Activated effector memory CD4-positive, alpha-beta T cell treated with anti-CD3 and anti-CD28 coated beads, Interleukin-2, amount 50 U/mL, for 16 hours (primary cell): ENCODE measurements at regions not wholly inside any gene's neighbourhood (a gene's known extent, or its start where the extent isn't known, plus 50 kb on each side); places are given as distances from the start of the nearest gene placed in this dataset.
"Not testable (repeated sequence)": the region's sequence is repeated elsewhere in the genome, so short reads cannot be mapped to it uniquely, and the experiment has no call there.

Experiments used
- DNase-seq: peaks from one replicate; pipeline ENCODE4 v3.0.0-alpha.2; 2020

GRCh38 chr5:83001796-83002381, 75.3 kb downstream of the TMEM167A start:
- no peak for DNase-seq

GRCh38 chr5:83000922-83001321, 76.3 kb downstream of the TMEM167A start:
- DNase-seq, result no peak

- DNase-seq, result no peak
These were observed 76.8 kb downstream of the TMEM167A start for GRCh38 chr5:83000428-83000827.

- no peak for DNase-seq
These were observed 83.8 kb downstream of the TMEM167A start for GRCh38 chr5:82993416-82993815.

- DNase-seq, result no peak
These were observed 84.5 kb downstream of the TMEM167A start for GRCh38 chr5:82992646-82993045.

GRCh38 chr5:82991678-82992323, 85.4 kb downstream of the TMEM167A start:
- no peak for DNase-seq

- DNase-seq, result no peak
These were observed 86.1 kb downstream of the TMEM167A start for GRCh38 chr5:82991059-82991458.

- DNase-seq, result no peak
These were observed 90.0 kb downstream of the TMEM167A start for GRCh38 chr5:82987188-82987587.

GRCh38 chr5:82986404-82986803, 90.8 kb downstream of the TMEM167A start:
- no peak for DNase-seq

- DNase-seq, result no peak
These were observed 91.4 kb downstream of the TMEM167A start for GRCh38 chr5:82985763-82986162.

- no peak for DNase-seq
These were observed 92.1 kb downstream of the TMEM167A start for GRCh38 chr5:82984786-82985735.

- no peak for DNase-seq
These were observed 94.3 kb downstream of the TMEM167A start for GRCh38 chr5:82982846-82983245.

GRCh38 chr5:82976887-82977286, 100.3 kb downstream of the TMEM167A start:
- not testable (repeated sequence) for DNase-seq

- DNase-seq, result no peak
These were observed 101.4 kb downstream of the TMEM167A start for GRCh38 chr5:82975812-82976211.

- no peak for DNase-seq
These were observed 101.8 kb downstream of the TMEM167A start for GRCh38 chr5:82975396-82975795.

- DNase-seq, result not testable (repeated sequence)
These were observed 102.8 kb downstream of the TMEM167A start for GRCh38 chr5:82974346-82974745.

- DNase-seq, result no peak
These were observed 105.3 kb downstream of the TMEM167A start for GRCh38 chr5:82971901-82972300.

GRCh38 chr5:82971034-82971806, 106.0 kb downstream of the TMEM167A start:
- not testable (repeated sequence) for DNase-seq

GRCh38 chr5:82969221-82969976, 107.8 kb downstream of the TMEM167A start:
- DNase-seq, result peak; percentile 64

GRCh38 chr5:82967072-82967471, 110.1 kb downstream of the TMEM167A start:
- DNase-seq, result no peak

GRCh38 chr5:82959466-82959865, 117.7 kb downstream of the TMEM167A start:
- DNase-seq, result no peak

- DNase-seq, result no peak
These were observed 120.6 kb downstream of the TMEM167A start for GRCh38 chr5:82956600-82956999.
